WERI-Rb-1 (cell line): ENCODE measurements at regions not wholly inside any gene's neighbourhood (a gene's known extent, or its start where the extent isn't known, plus 50 kb on each side); places are given as distances from the start of the nearest gene placed in this dataset.

Source experiments
- DNase-seq: peaks from one replicate; pipeline ENCODE4 v3.0.0-alpha.2; 2020
- H3K27ac ChIP-seq: fragments of 250-450 bp; sonication (Bioruptor Pico); 2 replicates; pipeline ENCODE4 v1.5.1; 2020; ENCODE audit warnings: mild to moderate bottlenecking, moderate library complexity
- H3K27me3 ChIP-seq: fragments of 250-450 bp; sonication (Bioruptor Pico); 2 replicates; pipeline ENCODE4 v1.5.1; 2021; ENCODE audit warnings: mild to moderate bottlenecking, low read depth, moderate library complexity; ENCODE audit not compliant: insufficient read depth, severe bottlenecking
- H3K36me3 ChIP-seq: fragments of 250-450 bp; sonication (Bioruptor Pico); 2 replicates; pipeline ENCODE4 v1.5.1; 2020; ENCODE audit warnings: mild to moderate bottlenecking, moderate library complexity
- H3K4me3 ChIP-seq: 2 replicates; pipeline ENCODE4 v1.5.1; 2011; ENCODE audit warnings: low read depth, mild to moderate bottlenecking, control low read depth, low read length
- H3K9me3 ChIP-seq: fragments of 250-450 bp; sonication (Bioruptor Pico); 2 replicates; pipeline ENCODE4 v1.5.1; 2021; ENCODE audit warnings: mild to moderate bottlenecking, moderate library complexity; ENCODE audit not compliant: severe bottlenecking
- TF ChIP-seq, protein P1 (sequence below): IDR thresholded peaks from 2 replicates; pipeline ENCODE4 v1.5.1; 2011; ENCODE audit warnings: low read depth, mild to moderate bottlenecking, control low read depth, inconsistent platforms, low read length

- no peak for DNase-seq
- TF ChIP-seq, protein P1, sequence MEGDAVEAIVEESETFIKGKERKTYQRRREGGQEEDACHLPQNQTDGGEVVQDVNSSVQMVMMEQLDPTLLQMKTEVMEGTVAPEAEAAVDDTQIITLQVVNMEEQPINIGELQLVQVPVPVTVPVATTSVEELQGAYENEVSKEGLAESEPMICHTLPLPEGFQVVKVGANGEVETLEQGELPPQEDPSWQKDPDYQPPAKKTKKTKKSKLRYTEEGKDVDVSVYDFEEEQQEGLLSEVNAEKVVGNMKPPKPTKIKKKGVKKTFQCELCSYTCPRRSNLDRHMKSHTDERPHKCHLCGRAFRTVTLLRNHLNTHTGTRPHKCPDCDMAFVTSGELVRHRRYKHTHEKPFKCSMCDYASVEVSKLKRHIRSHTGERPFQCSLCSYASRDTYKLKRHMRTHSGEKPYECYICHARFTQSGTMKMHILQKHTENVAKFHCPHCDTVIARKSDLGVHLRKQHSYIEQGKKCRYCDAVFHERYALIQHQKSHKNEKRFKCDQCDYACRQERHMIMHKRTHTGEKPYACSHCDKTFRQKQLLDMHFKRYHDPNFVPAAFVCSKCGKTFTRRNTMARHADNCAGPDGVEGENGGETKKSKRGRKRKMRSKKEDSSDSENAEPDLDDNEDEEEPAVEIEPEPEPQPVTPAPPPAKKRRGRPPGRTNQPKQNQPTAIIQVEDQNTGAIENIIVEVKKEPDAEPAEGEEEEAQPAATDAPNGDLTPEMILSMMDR, result no peak
Measured at GRCh38 chr2:52238782-52239181, 1206.8 kb upstream of the NRXN1 start.

GRCh38 chr2:52222128-52222527, 1190.2 kb upstream of the NRXN1 start:
- Histone ChIP-seq H3K4me3 (no peak overlapping the region), H3K27ac (no peak overlapping the region), H3K36me3 (no peaks in the 10 kb centered on the region), H3K9me3 (no peaks in the 10 kb centered on the region), H3K27me3 (no peaks in the 10 kb centered on the region)
- no peak for DNase-seq
- TF ChIP-seq, protein P1, result no peak

More at GRCh38 chr2:52238782-52239181, 1206.8 kb upstream of the NRXN1 start:
- Histone ChIP-seq H3K36me3 (no peaks in the 10 kb centered on the region), H3K4me3 (no peak overlapping the region), H3K9me3 (no peaks in the 10 kb centered on the region), H3K27me3 (no peaks in the 10 kb centered on the region), H3K27ac (no peak overlapping the region)

DNA sequence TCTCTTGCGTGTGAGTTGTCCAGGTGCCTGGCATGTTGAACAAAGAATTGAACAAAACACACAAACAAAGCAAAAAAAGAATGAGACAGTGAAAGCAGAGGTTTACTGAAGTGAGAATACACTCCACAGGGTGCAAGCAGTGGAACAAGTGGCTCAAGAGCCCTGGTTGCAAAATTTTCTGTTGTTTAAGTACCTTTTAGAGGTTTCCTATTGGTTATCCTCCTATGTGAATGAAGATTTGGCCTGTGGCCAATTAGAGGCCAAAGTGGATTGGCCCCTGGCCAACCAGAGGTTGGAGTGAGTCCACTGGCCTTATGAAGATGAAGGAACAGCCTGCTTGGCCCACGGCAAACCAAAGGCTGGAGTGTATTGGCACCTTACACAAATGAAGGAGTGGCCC, 1188.5 kb upstream of the NRXN1 start:
- no peak overlapping the region for H3K27ac ChIP-seq
- H3K36me3 ChIP-seq, result no peaks in the 10 kb centered on the region
- H3K27me3 ChIP-seq, result no peaks in the 10 kb centered on the region
- no peaks in the 10 kb centered on the region for H3K9me3 ChIP-seq
- TF ChIP-seq, protein P1, result no peak
- DNase-seq, result no peak
- H3K4me3 ChIP-seq, result no peak overlapping the region

DNA sequence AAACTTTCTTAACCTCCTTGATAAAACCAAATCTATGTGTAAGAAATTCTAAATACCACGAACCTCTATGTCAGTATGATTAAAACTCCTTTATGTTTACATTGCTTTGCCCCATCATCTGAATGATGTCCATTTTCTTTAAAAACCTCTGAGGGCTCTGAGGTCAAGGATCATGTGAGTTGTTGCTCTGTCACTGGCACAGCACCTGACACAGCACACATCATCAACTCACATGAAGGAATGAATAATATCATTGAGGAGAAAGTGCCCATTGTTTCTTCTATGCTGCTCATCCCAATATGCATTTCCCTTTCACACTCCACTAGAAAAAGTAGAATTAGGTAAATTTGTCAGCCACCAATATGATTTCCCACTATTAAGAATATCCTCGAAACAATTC, 1178.7 kb upstream of the NRXN1 start:
- Histone ChIP-seq H3K9me3 (no peaks in the 10 kb centered on the region), H3K27ac (no peak overlapping the region), H3K27me3 (no peaks in the 10 kb centered on the region), H3K36me3 (no peaks in the 10 kb centered on the region), H3K4me3 (no peak overlapping the region)
- TF ChIP-seq, protein P1, result no peak
- no peak for DNase-seq

DNA sequence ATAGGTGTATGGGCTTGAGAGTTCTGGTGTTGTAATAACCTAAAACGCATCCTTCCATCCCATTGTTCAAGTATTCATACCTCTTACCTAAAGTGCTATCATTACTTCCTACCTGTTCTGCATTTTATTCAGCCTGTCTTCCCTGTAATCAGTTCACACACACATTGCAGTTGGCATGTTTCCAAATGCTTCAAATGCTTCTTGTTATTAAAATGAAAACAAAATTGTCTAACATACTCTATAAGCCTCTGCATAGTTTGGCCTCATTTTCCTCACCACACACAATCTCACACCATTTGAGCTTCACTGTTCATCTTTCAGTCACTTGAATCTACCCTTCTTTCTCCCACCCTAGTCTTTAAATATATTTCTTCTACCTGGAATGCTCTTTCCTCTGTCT, 1178.2 kb upstream of the NRXN1 start:
- H3K9me3 ChIP-seq, result no peaks in the 10 kb centered on the region

DNA sequence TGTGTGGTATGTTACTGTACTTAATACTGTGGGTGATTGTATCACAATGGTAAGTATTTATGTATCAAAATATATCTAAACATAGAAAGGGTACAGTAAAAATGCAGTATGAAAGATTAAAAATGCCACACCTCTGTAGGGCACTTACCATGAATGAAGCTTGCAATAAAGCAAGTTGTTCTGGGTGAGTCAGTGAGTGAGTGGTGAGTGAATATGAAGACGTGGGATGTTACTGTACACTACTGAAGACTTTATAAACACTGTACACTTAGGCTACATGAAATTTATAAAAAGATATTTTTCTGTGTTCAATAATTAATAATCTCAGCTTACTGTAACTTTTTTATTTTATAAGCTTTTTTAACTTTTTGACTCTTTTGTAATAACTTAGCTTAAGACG, 1162.4 kb upstream of the NRXN1 start:
- H3K4me3 ChIP-seq, result no peak overlapping the region
- no peaks in the 10 kb centered on the region for H3K9me3 ChIP-seq
- no peak overlapping the region for H3K27ac ChIP-seq
- DNase-seq, result no peak
- TF ChIP-seq, protein P1, result no peak
- no peaks in the 10 kb centered on the region for H3K36me3 ChIP-seq
- H3K27me3 ChIP-seq, result no peaks in the 10 kb centered on the region

More for the DNA sequence above, 1178.2 kb upstream of the NRXN1 start:
- Histone ChIP-seq H3K27ac (no peak overlapping the region), H3K27me3 (no peaks in the 10 kb centered on the region), H3K36me3 (no peaks in the 10 kb centered on the region), H3K4me3 (no peak overlapping the region)
- TF ChIP-seq, protein P1, result no peak
- no peak for DNase-seq
